Activated naive CD4-positive, alpha-beta T cell treated with anti-CD3 and anti-CD28 coated beads for 36 hours (primary cell): ENCODE measurements at regions not wholly inside any gene's neighbourhood (a gene's known extent, or its start where the extent isn't known, plus 50 kb on each side); places are given as distances from the start of the nearest gene placed in this dataset.

Experiments used
- CTCF ChIA-PET: fragments of 350-600 bp; sonication (Branson Sonifier 250); formaldehyde crosslinking; loops from one replicate; lab custom pipeline; 2021; ENCODE audit warnings: antibody characterized with exemption; lab: Charles Lee
- DNase-seq: peaks from one replicate; pipeline ENCODE4 v3.0.0-alpha.2; 2020
- H3K27ac Mint-ChIP-seq: one replicate; pipeline ENCODE4 v1.8.0; 2021; ENCODE audit warnings: mild to moderate bottlenecking, mixed read lengths
- H3K27me3 Mint-ChIP-seq: one replicate; pipeline ENCODE4 v1.8.0; 2021; ENCODE audit warnings: low read depth, mixed read lengths
- H3K36me3 Mint-ChIP-seq: one replicate; pipeline ENCODE4 v1.8.0; 2021; ENCODE audit warnings: low read depth, mixed read lengths
- H3K4me1 Mint-ChIP-seq: one replicate; pipeline ENCODE4 v1.8.0; 2021; ENCODE audit warnings: low read depth, mixed read lengths
- H3K4me3 Mint-ChIP-seq: one replicate; pipeline ENCODE4 v1.8.0; 2021; ENCODE audit warnings: mild to moderate bottlenecking, moderate library complexity, mixed read lengths
- H3K9me3 Mint-ChIP-seq: one replicate; pipeline ENCODE4 v1.8.0; 2021; ENCODE audit warnings: mixed read lengths
- intact Hi-C: fragments of 100-400 bp; cut with micrococcal nuclease; formaldehyde crosslinking; loops from one replicate; pipeline ENCODE4 v1.15.1; 2023

DNA sequence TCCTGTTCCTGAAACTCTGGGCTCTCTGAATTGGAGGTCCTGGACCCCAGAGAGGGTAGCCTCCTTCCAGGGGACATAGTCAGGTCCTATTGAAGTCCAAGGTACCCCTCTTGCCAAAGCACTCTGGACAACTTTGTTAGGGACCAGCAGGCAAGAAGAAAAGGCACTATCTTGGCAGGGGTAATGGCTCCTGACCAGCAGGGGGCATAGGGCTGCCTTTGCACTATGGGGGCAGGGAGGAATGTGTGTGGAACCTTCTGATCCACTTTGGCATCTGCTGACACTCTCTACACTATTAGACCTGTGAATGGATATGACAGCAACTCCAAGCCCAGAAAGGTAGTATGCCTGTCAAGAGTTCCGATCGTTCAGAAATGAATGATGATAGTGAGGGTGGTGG, 179.0 kb upstream of the CD180 start:
- H3K27ac Mint-ChIP-seq = no peak overlapping the region
- peaks cover 7% of the 10 kb centered on the region for H3K4me1 Mint-ChIP-seq
- intact Hi-C loops = no loop called here
- H3K9me3 Mint-ChIP-seq = no peaks in the 10 kb centered on the region
- CTCF ChIA-PET = interaction anchor here (1.7 kb wide), 1 partner anchor 129 kb away, joined by 7 read pairs; no protein-coding TSS in a partner anchor
- no peaks in the 10 kb centered on the region for H3K36me3 Mint-ChIP-seq
- DNase-seq = peak; percentile 13
- H3K27me3 Mint-ChIP-seq = no peaks in the 10 kb centered on the region
- H3K4me3 Mint-ChIP-seq = no peak overlapping the region

GRCh38 chr5:67374378-67374777, 177.8 kb upstream of the CD180 start:
- CTCF ChIA-PET = no interaction called here
- no peaks in the 10 kb centered on the region for H3K27me3 Mint-ChIP-seq
- no peaks in the 10 kb centered on the region for H3K9me3 Mint-ChIP-seq
- no peak overlapping the region for H3K27ac Mint-ChIP-seq
- peaks cover 7% of the 10 kb centered on the region for H3K4me1 Mint-ChIP-seq
- intact Hi-C loops = no loop called here
- H3K36me3 Mint-ChIP-seq = no peaks in the 10 kb centered on the region
- no peak overlapping the region for H3K4me3 Mint-ChIP-seq
- DNase-seq = no peak

DNA sequence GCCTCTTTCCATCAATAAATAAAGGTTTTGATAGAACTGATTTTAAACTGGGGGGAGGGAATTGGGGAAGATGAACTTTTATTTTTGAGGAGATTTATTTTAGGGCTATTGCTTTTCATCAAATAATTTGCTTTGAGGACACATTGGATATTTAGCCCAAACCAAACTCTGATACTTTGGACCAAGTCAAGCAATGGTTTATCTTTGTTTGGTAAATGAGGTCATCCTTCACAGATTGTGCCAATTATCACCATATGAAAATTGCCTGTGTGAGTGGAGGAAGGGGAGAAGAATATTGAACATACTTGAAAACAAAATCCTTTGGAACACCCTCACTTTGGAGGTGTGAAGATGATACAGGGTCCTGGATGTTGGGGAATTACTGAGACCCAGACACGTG, 176.9 kb upstream of the CD180 start:
- H3K27ac Mint-ChIP-seq = no peak overlapping the region
- no peak for DNase-seq
- no peak overlapping the region for H3K4me3 Mint-ChIP-seq
- intact Hi-C loops = no loop called here
- H3K4me1 Mint-ChIP-seq = peaks cover 7% of the 10 kb centered on the region
- CTCF ChIA-PET = interaction anchor here (0.7 kb wide), 1 partner anchor 9 kb away, joined by 3 read pairs; no protein-coding TSS in a partner anchor
- no peaks in the 10 kb centered on the region for H3K36me3 Mint-ChIP-seq
- no peaks in the 10 kb centered on the region for H3K9me3 Mint-ChIP-seq
- H3K27me3 Mint-ChIP-seq = no peaks in the 10 kb centered on the region

DNA sequence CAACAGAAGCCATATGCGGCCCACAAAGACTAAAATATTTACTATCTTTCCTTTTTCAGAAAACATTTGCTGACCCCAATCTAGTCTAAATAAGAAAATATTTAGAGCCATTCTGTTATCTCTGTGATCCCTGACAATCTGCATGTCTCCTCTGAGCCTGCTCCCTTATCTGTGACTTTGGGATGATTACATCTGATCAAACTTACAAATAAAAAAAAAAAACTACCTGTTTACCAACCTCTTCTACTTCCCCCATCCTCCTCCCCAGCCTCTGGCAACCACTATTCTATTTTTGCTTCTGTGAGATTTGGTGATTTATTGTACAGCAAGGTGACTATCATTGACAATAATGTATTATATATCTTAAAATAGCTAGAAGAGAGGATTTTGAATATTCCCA, 176.3 kb upstream of the CD180 start:
- no peak overlapping the region for H3K27ac Mint-ChIP-seq
- no peaks in the 10 kb centered on the region for H3K27me3 Mint-ChIP-seq
- H3K9me3 Mint-ChIP-seq = no peaks in the 10 kb centered on the region
- H3K36me3 Mint-ChIP-seq = no peaks in the 10 kb centered on the region
- no peak for DNase-seq
- H3K4me1 Mint-ChIP-seq = peaks cover 7% of the 10 kb centered on the region
- no peak overlapping the region for H3K4me3 Mint-ChIP-seq
- intact Hi-C loops = no loop called here
- CTCF ChIA-PET = interaction anchor here (0.7 kb wide), 1 partner anchor 8 kb away, joined by 3 read pairs; no protein-coding TSS in a partner anchor

GRCh38 chr5:67371924-67372323, 175.3 kb upstream of the CD180 start:
- intact Hi-C loops = no loop called here
- Mint-ChIP-seq H3K4me1 (peaks cover 7% of the 10 kb centered on the region), H3K36me3 (no peaks in the 10 kb centered on the region), H3K4me3 (no peak overlapping the region), H3K27ac (no peak overlapping the region), H3K9me3 (no peaks in the 10 kb centered on the region), H3K27me3 (no peaks in the 10 kb centered on the region)
- CTCF ChIA-PET = no interaction called here
- no peak for DNase-seq

- no peak overlapping the region for H3K4me3 Mint-ChIP-seq
- H3K27me3 Mint-ChIP-seq = no peaks in the 10 kb centered on the region
- CTCF ChIA-PET = no interaction called here
- H3K36me3 Mint-ChIP-seq = no peaks in the 10 kb centered on the region
- H3K4me1 Mint-ChIP-seq = no peaks in the 10 kb centered on the region
- no peak overlapping the region for H3K27ac Mint-ChIP-seq
- intact Hi-C loops = no loop called here
- no peak for DNase-seq
- no peaks in the 10 kb centered on the region for H3K9me3 Mint-ChIP-seq
These were observed 170.2 kb upstream of the CD180 start for GRCh38 chr5:67366691-67367395.

DNA sequence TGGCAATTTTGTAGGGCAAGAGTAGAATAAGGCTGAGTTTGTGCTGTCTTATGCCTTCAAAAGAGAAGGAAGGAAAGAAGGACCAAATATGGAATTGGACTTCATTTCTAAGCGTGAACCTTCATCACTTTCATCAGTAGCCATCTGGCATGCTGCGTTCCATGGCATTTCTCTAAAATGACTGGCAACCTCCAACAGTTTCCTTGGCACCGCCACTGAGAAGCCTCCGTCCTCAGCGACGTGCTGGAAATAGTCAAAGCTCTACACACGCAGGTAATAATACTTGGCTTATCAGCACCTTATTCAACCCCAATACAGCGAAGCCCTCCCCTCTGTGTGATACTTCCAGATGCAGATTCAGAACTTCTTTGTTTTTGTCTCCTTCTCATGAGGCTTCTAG, 169.7 kb upstream of the CD180 start:
- H3K4me1 Mint-ChIP-seq = no peaks in the 10 kb centered on the region
- no peaks in the 10 kb centered on the region for H3K9me3 Mint-ChIP-seq
- no peak overlapping the region for H3K27ac Mint-ChIP-seq
- no peaks in the 10 kb centered on the region for H3K27me3 Mint-ChIP-seq
- H3K36me3 Mint-ChIP-seq = no peaks in the 10 kb centered on the region
- H3K4me3 Mint-ChIP-seq = no peak overlapping the region
- intact Hi-C loops = no loop called here
- no peak for DNase-seq
- CTCF ChIA-PET = no interaction called here

- intact Hi-C loops = no loop called here
- Mint-ChIP-seq H3K4me1 (peaks cover 11% of the 10 kb centered on the region), H3K27me3 (no peaks in the 10 kb centered on the region), H3K36me3 (no peaks in the 10 kb centered on the region), H3K27ac (no peak overlapping the region), H3K4me3 (no peak overlapping the region), H3K9me3 (no peaks in the 10 kb centered on the region)
- DNase-seq = no peak
- CTCF ChIA-PET = interaction anchor here (0.5 kb wide), 1 partner anchor 9 kb away, joined by 3 read pairs; no protein-coding TSS in a partner anchor
These were observed 167.9 kb upstream of the CD180 start for GRCh38 chr5:67364381-67364970.

DNA sequence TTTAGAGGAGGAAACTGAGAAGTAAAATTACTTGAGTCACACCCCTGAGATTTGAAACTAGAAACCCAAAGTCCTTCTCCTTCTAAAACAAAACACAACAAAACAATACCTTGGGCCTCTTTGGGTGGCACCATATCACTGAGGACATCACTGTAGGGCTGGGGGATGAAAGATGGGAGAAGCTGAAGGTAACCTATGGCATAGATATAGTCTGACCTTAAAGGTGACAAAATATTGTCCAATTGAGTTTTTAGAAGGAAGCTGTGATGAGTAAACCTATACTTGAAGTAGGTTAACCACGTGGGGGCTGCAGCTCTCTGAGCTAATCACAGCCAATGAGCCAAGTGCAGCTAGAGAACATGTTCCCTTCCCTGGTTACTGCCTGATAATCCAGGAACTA, 167.4 kb upstream of the CD180 start:
- H3K36me3 Mint-ChIP-seq = no peaks in the 10 kb centered on the region
- no peak for DNase-seq
- no peak overlapping the region for H3K27ac Mint-ChIP-seq
- H3K4me1 Mint-ChIP-seq = peaks cover 11% of the 10 kb centered on the region
- H3K27me3 Mint-ChIP-seq = no peaks in the 10 kb centered on the region
- CTCF ChIA-PET = no interaction called here
- H3K4me3 Mint-ChIP-seq = no peak overlapping the region
- intact Hi-C loops = no loop called here
- no peaks in the 10 kb centered on the region for H3K9me3 Mint-ChIP-seq

DNA sequence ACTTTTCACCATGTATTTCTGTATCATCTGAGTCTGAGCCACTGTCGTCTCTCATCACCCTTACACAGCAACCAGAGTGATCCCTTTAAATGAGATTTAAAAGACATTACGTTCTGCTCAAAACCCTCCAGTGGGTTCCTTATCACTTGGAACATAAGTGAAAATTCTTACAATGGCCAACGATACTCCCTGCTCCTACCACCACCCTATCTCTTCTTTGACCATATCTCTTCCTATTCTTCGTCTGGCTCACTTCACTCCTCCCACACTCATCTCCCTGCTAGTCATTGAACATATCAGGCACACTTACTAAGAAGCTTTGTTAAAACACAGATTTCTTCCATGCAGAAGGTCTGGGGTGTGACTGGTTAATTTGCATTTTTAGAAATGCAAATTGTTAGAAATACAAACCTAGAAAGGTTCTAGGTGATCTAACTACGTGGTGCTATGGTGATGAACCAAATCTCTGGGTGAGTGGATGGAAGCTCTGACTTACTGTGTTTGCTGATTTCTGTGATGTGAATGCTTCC, 166.6 kb upstream of the CD180 start:
- peaks cover 11% of the 10 kb centered on the region for H3K4me1 Mint-ChIP-seq
- intact Hi-C loops = no loop called here

GRCh38 chr5:67361932-67362729, 165.5 kb upstream of the CD180 start:
- CTCF ChIA-PET = no interaction called here
- intact Hi-C loops = no loop called here
- H3K36me3 Mint-ChIP-seq = no peaks in the 10 kb centered on the region
- H3K4me1 Mint-ChIP-seq = peaks cover 11% of the 10 kb centered on the region
- H3K27me3 Mint-ChIP-seq = no peaks in the 10 kb centered on the region
- H3K9me3 Mint-ChIP-seq = no peaks in the 10 kb centered on the region
- DNase-seq = no peak
- no peak overlapping the region for H3K4me3 Mint-ChIP-seq
- no peak overlapping the region for H3K27ac Mint-ChIP-seq

More for the DNA sequence above, 166.6 kb upstream of the CD180 start:
- Mint-ChIP-seq H3K27ac (no peak overlapping the region), H3K4me3 (no peak overlapping the region), H3K9me3 (no peaks in the 10 kb centered on the region), H3K27me3 (no peaks in the 10 kb centered on the region), H3K36me3 (no peaks in the 10 kb centered on the region)
- CTCF ChIA-PET = no interaction called here
- no peak for DNase-seq

DNA sequence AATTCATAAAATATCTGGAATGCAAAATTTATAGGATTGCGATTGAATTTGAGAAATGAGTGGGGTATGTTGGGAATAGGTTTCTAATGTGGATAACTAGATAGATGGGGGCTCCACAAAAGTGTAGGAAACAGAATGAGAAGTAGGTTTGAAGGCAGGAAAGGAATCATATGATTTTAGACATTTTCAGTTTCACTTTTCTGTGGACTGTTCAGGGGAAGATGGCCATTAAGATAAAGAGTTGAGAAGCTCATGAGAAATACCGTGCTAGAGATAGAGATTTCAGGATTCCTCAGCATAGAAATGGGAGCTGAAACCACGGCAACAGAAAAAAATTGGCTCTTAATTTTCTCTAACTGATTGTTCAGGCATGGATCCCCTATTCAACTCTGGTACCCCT, 163.4 kb upstream of the CD180 start:
- DNase-seq = no peak

More for the DNA sequence above, 163.4 kb upstream of the CD180 start:
- no peak overlapping the region for H3K4me3 Mint-ChIP-seq
- CTCF ChIA-PET = interaction anchor here (0.6 kb wide), 1 partner anchor 823 kb away, joined by 3 read pairs; no protein-coding TSS in a partner anchor
- no peaks in the 10 kb centered on the region for H3K9me3 Mint-ChIP-seq
- H3K27me3 Mint-ChIP-seq = no peaks in the 10 kb centered on the region
- intact Hi-C loops = no loop called here
- H3K36me3 Mint-ChIP-seq = no peaks in the 10 kb centered on the region
- H3K27ac Mint-ChIP-seq = no peak overlapping the region
- peaks cover 11% of the 10 kb centered on the region for H3K4me1 Mint-ChIP-seq
